HUES6 (cell line): ENCODE measurements at regions not wholly inside any gene's neighbourhood (a gene's known extent, or its start where the extent isn't known, plus 50 kb on each side); places are given as distances from the start of the nearest gene placed in this dataset.

Source experiments
- H3K27ac ChIP-seq: 2 replicates; pipeline ENCODE4 v1.7.0; 2013; ENCODE audit warnings: low read depth, mild to moderate bottlenecking, low read length, inconsistent platforms
- H3K27me3 ChIP-seq: 2 replicates; pipeline ENCODE4 v1.6.1; 2013; ENCODE audit warnings: low read length; ENCODE audit not compliant: control insufficient read depth, insufficient read depth
- H3K36me3 ChIP-seq: 2 replicates; pipeline ENCODE4 v1.6.1; 2013; ENCODE audit warnings: low read length; ENCODE audit not compliant: control insufficient read depth, insufficient read depth
- H3K4me1 ChIP-seq: 2 replicates; pipeline ENCODE4 v1.6.1; 2013; ENCODE audit warnings: low read length; ENCODE audit not compliant: control insufficient read depth, insufficient read depth
- H3K4me3 ChIP-seq: 2 replicates; pipeline ENCODE4 v1.5.1; 2013; ENCODE audit warnings: low read depth, low read length
- H3K9ac ChIP-seq: one replicate; pipeline ENCODE4 v1.6.1; 2013; ENCODE audit warnings: mild to moderate bottlenecking, low read length
- H3K9me3 ChIP-seq: 2 replicates; pipeline ENCODE4 v1.6.1; 2013; ENCODE audit warnings: low read depth, low read length; ENCODE audit not compliant: control insufficient read depth, insufficient read depth

DNA sequence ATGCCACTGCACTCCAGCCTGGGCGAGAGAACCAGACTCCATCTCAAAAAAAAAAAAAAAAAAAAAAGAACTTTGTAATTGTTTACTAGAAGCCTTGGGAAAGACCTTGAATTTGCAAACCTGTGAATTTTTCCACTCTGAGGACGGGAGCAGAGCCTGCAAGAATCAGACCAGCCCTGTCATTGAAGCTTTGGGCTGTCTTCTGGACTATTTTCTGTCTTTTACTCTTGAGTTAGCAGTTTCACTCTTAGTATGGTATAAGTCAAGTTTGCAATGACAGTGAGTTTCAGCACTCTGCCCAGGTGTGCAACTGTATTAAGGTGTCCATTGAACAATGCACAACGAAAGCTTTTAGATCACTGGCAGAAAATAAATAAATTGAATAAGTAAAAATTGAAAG, 81.4 kb upstream of the KRAS start:
- H3K27me3 ChIP-seq, result no peaks in the 10 kb centered on the region
- H3K36me3 ChIP-seq, result no peaks in the 10 kb centered on the region
- H3K9ac ChIP-seq, result no peak overlapping the region
- no peak overlapping the region for H3K4me3 ChIP-seq
- H3K27ac ChIP-seq, result no peak overlapping the region
- no peaks in the 10 kb centered on the region for H3K9me3 ChIP-seq
- peaks cover 6% of the 10 kb centered on the region; the same call in 1 of the 2 replicates for H3K4me1 ChIP-seq

DNA sequence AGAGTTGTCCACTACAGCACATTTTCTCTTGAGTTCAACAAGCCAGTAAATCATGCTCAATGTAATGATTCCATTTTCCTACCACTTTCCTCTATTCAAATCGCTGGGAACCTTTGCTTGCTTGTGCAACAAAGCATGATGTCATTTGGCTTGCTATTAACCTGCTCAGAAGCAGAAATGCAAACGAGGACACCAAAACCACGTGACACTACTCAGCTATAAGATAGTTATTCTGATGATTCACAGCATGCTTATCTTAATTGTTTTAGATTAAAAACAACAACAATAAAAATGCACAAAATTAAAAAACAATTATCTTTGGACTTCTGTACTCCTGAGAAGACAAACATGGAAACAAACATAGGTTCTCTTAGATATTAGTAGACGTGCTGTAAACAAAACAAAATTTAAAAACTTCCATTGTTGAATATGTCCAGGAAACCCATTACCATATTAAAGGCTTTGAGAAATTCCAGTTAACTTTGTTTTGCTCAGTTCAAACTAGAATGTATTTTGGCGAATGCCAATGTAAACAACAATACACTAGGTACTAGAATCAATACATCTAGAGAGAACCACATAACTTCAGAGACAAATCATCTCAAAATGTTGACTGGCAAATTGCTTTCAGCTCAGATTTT, 77.5 kb upstream of the KRAS start:
- no peaks in the 10 kb centered on the region for H3K36me3 ChIP-seq
- H3K27me3 ChIP-seq, result no peaks in the 10 kb centered on the region
- H3K4me1 ChIP-seq, result peaks cover 3% of the 10 kb centered on the region; the same call in 1 of the 2 replicates
- H3K9ac ChIP-seq, result no peak overlapping the region
- H3K4me3 ChIP-seq, result no peak overlapping the region
- H3K27ac ChIP-seq, result no peak overlapping the region
- H3K9me3 ChIP-seq, result no peaks in the 10 kb centered on the region

DNA sequence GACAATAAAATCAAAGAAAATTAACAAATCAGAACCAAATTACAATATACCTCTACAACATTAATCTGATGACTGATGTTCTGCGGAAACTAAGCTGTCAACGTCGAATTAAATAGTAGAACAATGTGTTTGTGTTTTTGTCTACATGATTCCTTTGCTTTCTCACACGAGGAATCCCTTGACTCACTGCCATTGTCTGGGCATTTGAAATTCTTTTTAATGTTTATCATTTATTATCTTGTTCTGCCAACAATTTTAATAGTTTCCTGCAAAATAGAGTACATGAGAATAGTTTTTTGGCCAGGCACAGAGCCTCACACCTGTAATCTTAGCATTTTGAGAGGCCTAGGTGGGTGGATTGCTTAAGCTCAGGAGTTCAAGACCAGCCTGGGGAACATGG, 76.6 kb upstream of the KRAS start:
- Histone ChIP-seq H3K9me3 (no peaks in the 10 kb centered on the region), H3K4me1 (peaks cover 8% of the 10 kb centered on the region; the same call in 1 of the 2 replicates), H3K27ac (no peak overlapping the region)

DNA sequence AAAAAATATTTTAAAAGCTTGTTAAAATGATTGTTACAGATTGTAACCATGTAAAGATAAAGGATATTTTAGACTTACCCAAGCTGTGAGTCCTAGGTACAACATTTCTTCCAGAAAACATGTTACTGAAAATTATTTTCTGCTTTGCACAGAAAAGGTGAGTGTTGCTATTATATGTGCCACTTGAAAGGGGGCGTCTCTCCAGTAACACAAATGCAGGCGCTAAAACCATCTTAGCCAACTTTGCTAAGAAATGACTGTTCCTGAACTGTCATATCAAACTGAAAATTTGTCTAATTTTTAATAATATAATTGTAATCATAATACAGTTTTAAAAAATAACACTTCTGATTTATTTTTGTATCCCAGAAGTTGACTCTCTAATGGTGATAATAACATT, 75.6 kb upstream of the KRAS start:
- H3K4me1 ChIP-seq, result peaks cover 8% of the 10 kb centered on the region; the same call in 1 of the 2 replicates
- no peaks in the 10 kb centered on the region for H3K27me3 ChIP-seq
- no peak overlapping the region for H3K4me3 ChIP-seq
- H3K9ac ChIP-seq, result no peak overlapping the region
- no peaks in the 10 kb centered on the region for H3K36me3 ChIP-seq
- H3K9me3 ChIP-seq, result no peaks in the 10 kb centered on the region
- no peak overlapping the region for H3K27ac ChIP-seq

More for the DNA sequence above, 76.6 kb upstream of the KRAS start:
- Histone ChIP-seq H3K4me3 (no peak overlapping the region), H3K9ac (no peak overlapping the region), H3K36me3 (no peaks in the 10 kb centered on the region), H3K27me3 (no peaks in the 10 kb centered on the region)

DNA sequence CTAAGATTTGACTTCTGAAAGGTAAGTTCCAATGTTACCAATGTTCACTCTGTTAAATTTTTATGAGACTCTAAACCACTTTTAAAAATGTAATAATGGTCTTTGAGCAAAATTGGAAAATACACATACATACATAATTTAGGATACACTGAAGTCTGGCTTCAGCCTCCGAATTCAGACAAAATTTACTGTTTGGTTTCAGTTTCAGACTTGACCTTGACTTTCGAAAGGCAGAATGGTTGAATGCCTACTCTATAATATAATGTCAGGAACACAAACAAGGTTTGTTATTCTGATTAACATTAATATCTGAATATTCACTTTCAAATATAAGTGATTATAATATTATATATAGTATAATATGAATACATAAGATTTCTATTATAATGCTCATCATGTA, 74.1 kb upstream of the KRAS start:
- Histone ChIP-seq H3K4me3 (no peak overlapping the region), H3K36me3 (no peaks in the 10 kb centered on the region), H3K9me3 (no peaks in the 10 kb centered on the region), H3K27me3 (no peaks in the 10 kb centered on the region), H3K4me1 (peaks cover 8% of the 10 kb centered on the region; the same call in 1 of the 2 replicates), H3K9ac (no peak overlapping the region), H3K27ac (no peak overlapping the region)

DNA sequence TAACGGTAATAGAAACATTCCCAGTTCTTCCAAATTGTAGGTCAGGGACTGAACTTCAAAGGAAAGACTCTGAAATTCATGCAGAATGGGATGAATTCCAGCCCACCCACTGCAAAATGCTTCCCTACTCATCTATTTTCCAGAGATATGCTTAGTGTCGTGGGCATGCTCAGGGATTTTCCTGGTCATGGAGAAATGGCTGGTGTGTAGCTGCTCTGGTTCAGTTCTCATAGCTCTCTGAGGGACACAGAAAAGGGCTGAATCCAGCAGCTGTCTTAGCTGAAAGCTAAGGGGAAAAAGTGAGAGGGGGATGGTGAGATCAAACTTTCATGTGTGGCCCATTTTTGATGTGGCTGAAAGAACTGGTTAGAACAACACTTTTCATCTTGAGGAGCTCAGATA, 72.9 kb upstream of the KRAS start:
- H3K27me3 ChIP-seq, result no peaks in the 10 kb centered on the region
- peaks cover 8% of the 10 kb centered on the region; the same call in 1 of the 2 replicates for H3K4me1 ChIP-seq
- no peak overlapping the region for H3K27ac ChIP-seq
- H3K36me3 ChIP-seq, result no peaks in the 10 kb centered on the region
- H3K4me3 ChIP-seq, result no peak overlapping the region
- H3K9me3 ChIP-seq, result no peaks in the 10 kb centered on the region
- no peak overlapping the region for H3K9ac ChIP-seq

DNA sequence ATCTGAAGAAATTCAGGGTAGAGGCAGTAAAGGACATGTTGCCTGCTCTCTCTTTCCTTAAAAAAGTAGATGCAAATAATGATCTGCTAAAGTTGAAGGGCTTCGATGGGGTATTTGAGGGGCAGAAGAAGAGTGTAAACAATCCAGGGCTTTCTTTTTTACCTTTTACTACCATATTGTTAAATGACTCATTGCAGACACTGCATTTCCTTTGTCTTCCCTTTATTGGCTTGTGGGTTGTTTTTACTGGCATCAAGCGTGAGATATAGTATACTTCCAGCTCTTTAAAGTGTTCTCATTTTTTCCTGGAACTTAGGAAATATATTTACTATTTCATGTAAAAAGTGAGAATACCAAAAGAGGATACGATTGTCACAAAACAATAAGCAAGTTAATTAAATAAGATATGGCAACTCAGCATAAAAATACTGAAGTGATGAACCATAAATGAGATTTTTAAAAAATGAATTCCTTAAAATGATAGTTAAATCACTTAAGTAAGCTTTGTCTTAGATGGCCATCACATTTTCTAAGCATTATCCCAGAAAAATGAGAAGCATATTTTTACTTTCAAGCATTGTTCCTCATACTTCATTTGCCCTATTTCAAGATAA, 72.3 kb upstream of the KRAS start:
- no peaks in the 10 kb centered on the region for H3K9me3 ChIP-seq
- H3K27me3 ChIP-seq, result no peaks in the 10 kb centered on the region
- peaks cover 8% of the 10 kb centered on the region; the same call in 1 of the 2 replicates for H3K4me1 ChIP-seq
- no peak overlapping the region for H3K9ac ChIP-seq
- H3K4me3 ChIP-seq, result no peak overlapping the region
- H3K36me3 ChIP-seq, result no peaks in the 10 kb centered on the region
- no peak overlapping the region for H3K27ac ChIP-seq

DNA sequence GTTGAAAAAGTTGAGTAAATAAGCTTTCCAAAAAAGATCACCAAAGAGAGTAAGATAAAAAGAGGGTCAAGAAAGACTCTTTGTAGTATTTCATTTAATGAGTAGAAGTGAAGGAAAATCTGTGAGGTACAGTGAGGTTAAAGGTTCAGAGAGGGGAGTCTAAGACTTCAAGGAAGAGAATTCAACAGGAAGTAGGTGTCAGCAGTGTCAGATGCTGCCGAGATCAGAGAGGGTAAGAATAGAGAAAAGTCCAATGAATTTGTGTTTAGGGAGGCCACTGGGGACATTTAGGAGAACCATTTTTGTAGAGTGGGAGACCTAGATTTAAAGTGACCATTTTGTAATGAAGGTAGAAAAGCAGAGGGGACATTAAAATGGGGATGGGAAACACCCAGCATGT, 71.6 kb upstream of the KRAS start:
- Histone ChIP-seq H3K27ac (no peak overlapping the region), H3K36me3 (no peaks in the 10 kb centered on the region), H3K4me1 (peaks cover 8% of the 10 kb centered on the region; the same call in 1 of the 2 replicates), H3K4me3 (no peak overlapping the region), H3K9me3 (no peaks in the 10 kb centered on the region), H3K27me3 (no peaks in the 10 kb centered on the region), H3K9ac (no peak overlapping the region)

DNA sequence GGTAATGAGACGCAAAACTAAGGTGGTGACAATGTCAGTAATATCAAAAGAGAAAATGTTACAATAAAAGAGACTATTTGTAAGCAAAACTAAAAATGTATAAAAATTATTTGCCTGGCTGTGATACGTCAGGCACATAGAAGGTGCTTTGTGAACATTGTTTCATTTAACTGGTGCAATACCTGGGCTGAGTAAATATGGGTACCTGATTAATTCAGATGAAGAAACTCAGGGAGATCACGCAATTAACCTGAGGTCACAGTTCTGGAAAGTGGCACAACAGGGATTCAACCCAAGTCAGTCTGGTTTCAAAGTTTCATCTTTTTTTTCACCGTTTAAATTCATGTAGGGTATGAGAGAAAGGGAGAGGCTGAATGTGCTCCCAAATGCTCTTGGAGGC, 71.0 kb upstream of the KRAS start:
- Histone ChIP-seq H3K4me1 (peaks cover 8% of the 10 kb centered on the region; the same call in 1 of the 2 replicates), H3K4me3 (no peak overlapping the region), H3K36me3 (no peaks in the 10 kb centered on the region), H3K9ac (no peak overlapping the region), H3K27me3 (no peaks in the 10 kb centered on the region), H3K9me3 (no peaks in the 10 kb centered on the region), H3K27ac (no peak overlapping the region)

DNA sequence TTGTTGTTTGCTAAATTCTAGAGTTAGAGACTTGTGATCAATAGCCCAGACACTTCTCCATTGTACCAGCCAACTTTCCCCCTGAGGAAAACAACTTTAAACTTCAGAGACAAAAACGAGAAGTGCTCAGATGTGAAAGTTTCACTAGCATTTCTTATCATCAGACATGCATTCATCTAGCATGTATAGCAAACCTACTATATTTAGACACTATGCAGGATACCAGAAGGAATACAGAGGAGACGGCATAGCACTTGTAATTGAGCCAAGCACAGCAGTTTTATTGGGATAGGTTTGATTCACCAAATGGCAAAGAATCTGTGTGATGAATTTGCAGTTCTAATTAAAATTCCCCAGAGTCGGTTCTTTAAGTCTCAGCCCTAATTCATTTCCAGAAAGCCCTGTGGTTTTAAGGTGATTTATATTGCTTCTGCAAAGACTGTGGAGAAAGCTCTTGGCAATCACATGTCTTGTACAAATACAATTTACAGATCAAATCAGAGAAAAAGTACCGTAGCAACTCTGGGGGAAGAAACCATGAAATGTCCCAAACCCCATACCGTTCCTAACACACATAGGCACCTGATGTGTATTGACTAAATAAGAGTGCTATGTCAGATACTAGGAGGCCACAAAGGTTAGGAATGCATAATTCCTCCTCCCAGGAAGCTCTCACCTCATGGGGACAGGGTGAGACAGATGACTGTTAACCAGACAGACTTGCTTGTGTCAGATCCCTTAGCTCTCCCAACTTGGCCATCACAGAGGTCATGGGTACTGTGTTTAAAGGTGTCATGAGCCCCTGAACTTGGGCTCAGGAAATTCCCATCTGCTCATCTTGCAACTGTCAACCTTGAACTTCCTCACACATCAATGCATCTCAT, 69.6 kb upstream of the KRAS start:
- H3K27me3 ChIP-seq, result no peaks in the 10 kb centered on the region
- H3K9ac ChIP-seq, result no peak overlapping the region
- H3K36me3 ChIP-seq, result no peaks in the 10 kb centered on the region
- no peak overlapping the region for H3K27ac ChIP-seq
- H3K9me3 ChIP-seq, result no peaks in the 10 kb centered on the region
- H3K4me3 ChIP-seq, result no peak overlapping the region
- peaks cover 8% of the 10 kb centered on the region; the same call in 1 of the 2 replicates for H3K4me1 ChIP-seq
